Coronary artery (tissue), 2 donors: ENCODE measurements at regions not wholly inside any gene's neighbourhood (a gene's known extent, or its start where the extent isn't known, plus 50 kb on each side); places are given as distances from the start of the nearest gene placed in this dataset.
A peak's percentile ranks its signal among the peaks of the same experiment; 100 is the strongest.

Source experiments
- DNase-seq: peaks from one replicate; pipeline ENCODE4 v3.0.0-alpha.2; 2017; ENCODE audit warnings: low spot score
- H3K27ac ChIP-seq, 2 donors: fragments of 200-600 bp; sonication (generic); one replicate each; pipeline ENCODE4 v1.5.1; 2016 to 2019
- H3K4me3 ChIP-seq: fragments of 200-600 bp; sonication (generic); 2 replicates; pipeline ENCODE4 v1.5.1; 2016; ENCODE audit warnings: mild to moderate bottlenecking, moderate library complexity
- TF ChIP-seq, protein P1 (sequence below): fragments of 200-600 bp; sonication (generic); IDR thresholded peaks from one replicate; pipeline ENCODE4 v1.5.1; 2019; ENCODE audit warnings: antibody characterized with exemption

DNA sequence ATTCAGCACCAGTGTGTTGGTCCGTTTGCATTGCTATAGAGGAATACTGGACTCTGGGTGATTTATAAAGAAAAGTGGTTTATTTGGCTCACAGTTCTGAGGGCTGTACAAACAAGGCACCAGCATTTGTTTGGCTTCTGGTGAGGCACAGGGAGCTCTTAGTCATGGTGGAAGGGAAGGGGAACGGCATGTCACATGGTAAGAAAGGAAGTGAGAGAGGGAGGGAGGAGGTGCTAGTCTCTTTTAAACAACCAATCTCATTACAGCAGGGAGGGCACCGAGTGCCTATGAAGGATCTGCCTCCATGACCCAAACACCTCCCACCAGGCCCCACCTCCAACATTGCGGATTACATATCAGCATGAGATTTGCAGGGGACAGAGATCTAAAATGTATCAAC is 143.9 kb upstream of the DLX2 start:
- TF ChIP-seq, protein P1, sequence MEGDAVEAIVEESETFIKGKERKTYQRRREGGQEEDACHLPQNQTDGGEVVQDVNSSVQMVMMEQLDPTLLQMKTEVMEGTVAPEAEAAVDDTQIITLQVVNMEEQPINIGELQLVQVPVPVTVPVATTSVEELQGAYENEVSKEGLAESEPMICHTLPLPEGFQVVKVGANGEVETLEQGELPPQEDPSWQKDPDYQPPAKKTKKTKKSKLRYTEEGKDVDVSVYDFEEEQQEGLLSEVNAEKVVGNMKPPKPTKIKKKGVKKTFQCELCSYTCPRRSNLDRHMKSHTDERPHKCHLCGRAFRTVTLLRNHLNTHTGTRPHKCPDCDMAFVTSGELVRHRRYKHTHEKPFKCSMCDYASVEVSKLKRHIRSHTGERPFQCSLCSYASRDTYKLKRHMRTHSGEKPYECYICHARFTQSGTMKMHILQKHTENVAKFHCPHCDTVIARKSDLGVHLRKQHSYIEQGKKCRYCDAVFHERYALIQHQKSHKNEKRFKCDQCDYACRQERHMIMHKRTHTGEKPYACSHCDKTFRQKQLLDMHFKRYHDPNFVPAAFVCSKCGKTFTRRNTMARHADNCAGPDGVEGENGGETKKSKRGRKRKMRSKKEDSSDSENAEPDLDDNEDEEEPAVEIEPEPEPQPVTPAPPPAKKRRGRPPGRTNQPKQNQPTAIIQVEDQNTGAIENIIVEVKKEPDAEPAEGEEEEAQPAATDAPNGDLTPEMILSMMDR = no peak
- no peak overlapping the region for H3K27ac ChIP-seq
- no peak for DNase-seq
- H3K4me3 ChIP-seq = no peak overlapping the region

DNA sequence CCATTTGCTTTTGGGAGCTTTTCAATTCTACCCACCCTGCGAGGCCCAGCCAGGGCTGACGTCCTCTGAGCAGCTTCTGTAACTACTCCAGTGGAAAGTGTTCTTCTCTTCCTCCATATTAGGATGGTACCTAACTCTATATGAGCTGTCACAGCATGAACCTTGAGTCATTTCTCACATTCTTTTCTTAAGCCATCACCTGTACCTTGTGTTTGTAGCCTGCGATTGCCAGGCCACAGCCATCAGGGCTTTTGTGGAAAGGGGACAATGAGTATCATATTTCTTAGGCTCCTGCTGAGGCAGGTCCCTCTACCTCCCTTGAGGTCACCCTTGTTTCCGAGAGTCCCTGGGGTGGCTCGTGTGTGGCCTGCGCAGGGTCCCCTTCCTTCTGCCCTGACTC is 144.5 kb upstream of the DLX2 start:
- no peak for DNase-seq
- no peak overlapping the region for H3K27ac ChIP-seq
- TF ChIP-seq, protein P1 = no peak
- no peak overlapping the region for H3K4me3 ChIP-seq

DNA sequence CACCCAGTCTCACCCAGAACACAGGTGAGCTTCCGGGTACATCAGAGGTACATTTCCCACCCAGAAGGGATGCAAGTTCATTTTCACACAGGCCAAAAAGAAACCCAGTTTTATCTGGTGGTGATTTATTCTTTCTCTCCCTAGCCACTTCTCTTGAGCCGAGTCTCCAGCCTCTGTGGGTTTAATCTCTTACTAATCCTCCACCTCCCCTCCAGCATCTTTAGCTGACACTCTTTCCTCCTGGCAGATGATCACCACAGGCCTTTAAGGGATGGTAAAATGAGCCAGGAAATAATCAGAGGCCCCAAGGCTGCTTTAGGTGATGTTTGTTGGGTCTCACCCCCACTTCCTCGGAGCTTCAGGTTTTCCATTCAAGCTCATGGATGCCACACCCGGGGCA is 145.7 kb upstream of the DLX2 start:
- TF ChIP-seq, protein P1 = no peak
- Histone ChIP-seq H3K27ac (no peak overlapping the region), H3K4me3 (no peak overlapping the region)
- no peak for DNase-seq

DNA sequence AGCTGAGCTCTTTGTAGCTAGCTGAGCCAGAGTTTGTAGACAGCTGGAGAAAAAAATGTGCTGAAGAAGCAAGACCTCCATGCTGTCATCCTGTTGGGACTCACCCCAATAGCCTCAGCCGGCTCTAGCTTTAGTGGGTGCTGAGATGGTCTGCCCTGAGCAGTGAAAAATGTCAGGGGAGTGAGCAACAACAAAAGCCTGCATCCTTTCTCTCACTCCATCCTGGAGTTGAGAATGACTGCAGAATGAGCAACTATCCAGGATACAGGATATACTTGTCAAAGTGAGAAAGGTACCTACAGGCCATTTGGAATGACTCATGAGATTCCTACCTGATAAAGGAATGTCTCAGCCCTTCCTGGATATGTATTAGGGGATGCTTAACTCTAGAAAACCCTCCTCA is 146.1 kb upstream of the DLX2 start:
- Histone ChIP-seq H3K27ac (no peak overlapping the region), H3K4me3 (no peak overlapping the region)
- TF ChIP-seq, protein P1 = no peak
- DNase-seq = no peak

GRCh38 chr2:172249334-172249733 is 146.6 kb upstream of the DLX2 start:
- no peak for DNase-seq

DNA sequence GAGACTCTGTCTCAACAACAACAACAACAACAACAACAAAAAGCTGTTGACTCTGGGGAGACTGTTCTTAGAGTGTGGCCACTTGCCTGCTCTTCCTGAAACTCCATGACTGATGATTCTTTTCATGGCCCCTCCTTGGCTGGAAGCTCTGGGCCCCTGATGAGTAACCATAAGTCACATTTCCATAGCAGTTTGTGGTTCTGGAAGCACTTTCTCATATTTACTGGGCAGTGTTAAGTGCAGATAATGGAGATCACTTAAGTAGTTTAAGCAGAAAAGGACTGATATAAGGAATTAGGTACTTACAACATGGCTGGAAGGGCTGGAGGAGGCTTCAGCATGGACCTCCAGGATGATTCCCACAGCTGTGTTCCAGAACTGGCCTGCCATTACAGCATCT is 147.3 kb upstream of the DLX2 start:
- no peak overlapping the region for H3K4me3 ChIP-seq
- DNase-seq = no peak
- H3K27ac ChIP-seq = no peak overlapping the region
- TF ChIP-seq, protein P1 = no peak

More at GRCh38 chr2:172249334-172249733, 146.6 kb upstream of the DLX2 start:
- TF ChIP-seq, protein P1 = no peak
- no peak overlapping the region for H3K4me3 ChIP-seq
- H3K27ac ChIP-seq = no peak overlapping the region

DNA sequence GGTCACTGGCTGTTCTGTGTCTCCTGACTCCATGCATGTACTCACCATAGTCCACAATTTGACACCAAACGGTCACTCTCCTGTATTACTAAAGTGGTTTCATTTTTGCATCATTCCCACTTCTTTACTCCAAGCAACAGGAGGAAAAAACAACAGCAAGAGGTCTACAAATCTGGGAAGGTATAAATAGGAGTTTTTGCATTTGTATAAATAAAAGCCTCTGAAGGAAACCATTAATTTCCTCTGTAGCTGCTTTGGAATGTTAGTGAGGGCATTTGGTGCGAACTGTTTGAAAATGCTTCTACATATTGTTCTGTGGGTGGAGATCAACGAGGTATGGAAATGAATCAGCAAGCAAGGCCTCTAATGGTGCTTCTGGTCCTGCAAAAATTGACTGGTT is 148.5 kb upstream of the DLX2 start:
- no peak for DNase-seq
- Histone ChIP-seq H3K27ac (peak overlapping the region in 1 of 2 donors; percentile 55), H3K4me3 (no peak overlapping the region)
- TF ChIP-seq, protein P1 = no peak
